ENCODE measurements at regions not wholly inside any gene's neighbourhood (a gene's known extent, or its start where the extent isn't known, plus 50 kb on each side); places are given as distances from the start of the nearest gene placed in this dataset.

DNA sequence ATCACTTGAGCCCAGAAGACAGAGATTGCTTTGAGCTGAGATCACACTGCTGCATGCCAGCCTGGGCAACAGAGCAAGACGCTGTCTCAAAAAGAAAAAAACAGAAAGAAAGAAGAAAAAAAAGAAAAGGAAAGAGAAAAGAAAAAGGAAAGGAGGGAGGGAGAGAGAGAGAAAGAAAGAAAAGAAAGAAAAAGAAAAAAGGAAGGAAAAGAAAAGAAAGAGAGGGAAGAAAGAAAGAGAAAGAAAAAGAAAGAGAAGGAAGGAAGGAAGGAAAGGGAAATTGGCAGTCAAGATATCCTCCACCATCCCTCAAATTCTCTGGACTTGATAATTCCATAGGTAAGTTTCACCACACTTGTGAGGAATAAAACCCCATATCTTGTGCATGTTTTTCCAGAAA is 71.4 kb upstream of the WSB1 start:
- Histone ChIP-seq H4K20me1 (ENCODE audit: control insufficient read depth, extremely low read depth, insufficient read depth, low read length) (no peaks in the 10 kb centered on the region), H3K9me1 (ENCODE audit: control insufficient read depth, extremely low read depth, insufficient read depth, low read length) (no peaks in the 10 kb centered on the region), H2AFZ (ENCODE audit: control insufficient read depth, low read length) (no peak overlapping the region), H3K9me3 (ENCODE audit: control insufficient read depth, low read depth, low read length) (no peaks in the 10 kb centered on the region), H3K4me2 (ENCODE audit: control insufficient read depth, extremely low read depth, insufficient read depth, low read depth, low read length) (no peak overlapping the region), H3K4me3 (ENCODE audit: control insufficient read depth in 2 of 3, extremely low read depth in 1 of 3, insufficient read depth in 2 of 3, low read depth in 1 of 3, low read length in 3 of 3) (no peak overlapping the region), H3K9ac (ENCODE audit: control insufficient read depth, extremely low read depth, insufficient read depth, low read length) (no peak overlapping the region), H3K27me3 (ENCODE audit: control insufficient read depth, extremely low read depth, insufficient read depth, low read length) (no peaks in the 10 kb centered on the region), H3K4me1 (ENCODE audit: control insufficient read depth, extremely low read depth, insufficient read depth, low read length) (peaks cover 7% of the 10 kb centered on the region), H3K36me3 (ENCODE audit: control insufficient read depth in 2 of 2, extremely low read depth in 1 of 2, insufficient read depth in 2 of 2, low read length in 2 of 2) (no peaks in the 10 kb centered on the region), H3K79me2 (ENCODE audit: control insufficient read depth, insufficient read depth, low read length) (no peaks in the 10 kb centered on the region), H3K27ac (ENCODE audit: control insufficient read depth, insufficient read depth, low read length) (no peak overlapping the region)
- DNase-seq (ENCODE audit: low read depth, low spot score), result no peak
- TF ChIP-seq, protein P1, sequence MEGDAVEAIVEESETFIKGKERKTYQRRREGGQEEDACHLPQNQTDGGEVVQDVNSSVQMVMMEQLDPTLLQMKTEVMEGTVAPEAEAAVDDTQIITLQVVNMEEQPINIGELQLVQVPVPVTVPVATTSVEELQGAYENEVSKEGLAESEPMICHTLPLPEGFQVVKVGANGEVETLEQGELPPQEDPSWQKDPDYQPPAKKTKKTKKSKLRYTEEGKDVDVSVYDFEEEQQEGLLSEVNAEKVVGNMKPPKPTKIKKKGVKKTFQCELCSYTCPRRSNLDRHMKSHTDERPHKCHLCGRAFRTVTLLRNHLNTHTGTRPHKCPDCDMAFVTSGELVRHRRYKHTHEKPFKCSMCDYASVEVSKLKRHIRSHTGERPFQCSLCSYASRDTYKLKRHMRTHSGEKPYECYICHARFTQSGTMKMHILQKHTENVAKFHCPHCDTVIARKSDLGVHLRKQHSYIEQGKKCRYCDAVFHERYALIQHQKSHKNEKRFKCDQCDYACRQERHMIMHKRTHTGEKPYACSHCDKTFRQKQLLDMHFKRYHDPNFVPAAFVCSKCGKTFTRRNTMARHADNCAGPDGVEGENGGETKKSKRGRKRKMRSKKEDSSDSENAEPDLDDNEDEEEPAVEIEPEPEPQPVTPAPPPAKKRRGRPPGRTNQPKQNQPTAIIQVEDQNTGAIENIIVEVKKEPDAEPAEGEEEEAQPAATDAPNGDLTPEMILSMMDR (optimal IDR thresholded peaks at IDR 0.05 in 1 of 3, IDR thresholded peaks at IDR 0.05 in 1 of 3, conservative IDR thresholded peaks at IDR 0.05 in 1 of 3; ENCODE audit: extremely low read depth in 1 of 3, insufficient read depth in 2 of 3, low read length in 3 of 3), result no peak
- TF ChIP-seq EZH2 (IDR thresholded peaks at IDR 0.05; ENCODE audit: low read length), result no peak
- no peak for FAIRE-seq
- dilution Hi-C loops (cut with MboI; ENCODE audit: extremely low pct_ligation_motif_present, low sequenced_read_pairs), result no loop called here

DNA sequence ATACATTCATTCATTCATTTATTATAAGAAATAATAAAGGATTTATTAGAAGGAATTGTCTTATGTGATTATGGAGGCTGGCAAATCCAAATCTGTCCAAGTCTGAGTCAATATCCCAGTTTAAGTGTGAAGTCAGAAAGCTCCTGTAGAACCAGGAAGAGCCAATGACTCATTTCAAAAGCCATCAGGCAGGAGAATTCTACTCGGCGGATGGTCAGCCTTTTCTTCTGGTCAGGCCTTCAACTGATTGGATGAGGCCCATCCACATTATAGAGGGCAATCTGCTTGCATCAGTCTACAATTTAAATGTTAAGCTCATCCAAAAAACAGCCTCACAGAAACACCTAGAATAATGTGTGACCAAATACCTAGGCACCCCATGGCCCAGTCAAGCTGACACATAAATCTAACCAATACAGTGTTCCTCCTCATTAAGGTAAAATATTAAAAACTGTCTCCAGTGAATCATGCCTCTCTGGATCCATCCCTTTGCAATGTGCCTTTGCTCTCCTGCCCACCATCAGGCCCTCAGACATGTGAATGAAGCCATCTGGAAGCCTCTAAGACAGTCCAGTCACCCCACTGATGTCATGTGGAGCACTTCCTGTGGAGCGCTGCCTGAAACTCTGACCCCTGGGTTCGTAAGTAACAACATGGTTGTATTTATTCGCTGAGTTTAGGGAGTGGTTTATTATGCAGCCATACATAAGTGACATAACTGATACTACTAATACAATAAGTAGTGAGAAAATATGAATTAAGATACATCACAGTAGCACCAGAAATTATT is 69.2 kb upstream of the WSB1 start:
- DNase-seq (ENCODE audit: low read depth, low spot score) (no peak), FAIRE-seq (no peak)
- Histone ChIP-seq H3K27ac (ENCODE audit: control insufficient read depth, insufficient read depth, low read length) (no peak overlapping the region), H3K79me2 (ENCODE audit: control insufficient read depth, insufficient read depth, low read length) (no peaks in the 10 kb centered on the region), H2AFZ (ENCODE audit: control insufficient read depth, low read length) (no peak overlapping the region), H4K20me1 (ENCODE audit: control insufficient read depth, extremely low read depth, insufficient read depth, low read length) (no peaks in the 10 kb centered on the region), H3K27me3 (ENCODE audit: control insufficient read depth, extremely low read depth, insufficient read depth, low read length) (no peaks in the 10 kb centered on the region), H3K4me3 (ENCODE audit: control insufficient read depth in 2 of 3, extremely low read depth in 1 of 3, insufficient read depth in 2 of 3, low read depth in 1 of 3, low read length in 3 of 3) (no peak overlapping the region), H3K4me2 (ENCODE audit: control insufficient read depth, extremely low read depth, insufficient read depth, low read depth, low read length) (no peak overlapping the region), H3K9me1 (ENCODE audit: control insufficient read depth, extremely low read depth, insufficient read depth, low read length) (no peaks in the 10 kb centered on the region), H3K4me1 (ENCODE audit: control insufficient read depth, extremely low read depth, insufficient read depth, low read length) (peaks cover 10% of the 10 kb centered on the region), H3K36me3 (ENCODE audit: control insufficient read depth in 2 of 2, extremely low read depth in 1 of 2, insufficient read depth in 2 of 2, low read length in 2 of 2) (no peaks in the 10 kb centered on the region), H3K9me3 (ENCODE audit: control insufficient read depth, low read depth, low read length) (no peaks in the 10 kb centered on the region), H3K9ac (ENCODE audit: control insufficient read depth, extremely low read depth, insufficient read depth, low read length) (no peak overlapping the region)
- dilution Hi-C loops (cut with MboI; ENCODE audit: extremely low pct_ligation_motif_present, low sequenced_read_pairs), result no loop called here
- TF ChIP-seq EZH2 (IDR thresholded peaks at IDR 0.05; ENCODE audit: low read length), result no peak
- TF ChIP-seq, protein P1 (optimal IDR thresholded peaks at IDR 0.05 in 1 of 3, IDR thresholded peaks at IDR 0.05 in 1 of 3, conservative IDR thresholded peaks at IDR 0.05 in 1 of 3; ENCODE audit: extremely low read depth in 1 of 3, insufficient read depth in 2 of 3, low read length in 3 of 3), result no peak

All from keratinocyte (primary cell).